ENCODE measurements at regions not wholly inside any gene's neighbourhood (a gene's known extent, or its start where the extent isn't known, plus 50 kb on each side); places are given as distances from the start of the nearest gene placed in this dataset.

DNA sequence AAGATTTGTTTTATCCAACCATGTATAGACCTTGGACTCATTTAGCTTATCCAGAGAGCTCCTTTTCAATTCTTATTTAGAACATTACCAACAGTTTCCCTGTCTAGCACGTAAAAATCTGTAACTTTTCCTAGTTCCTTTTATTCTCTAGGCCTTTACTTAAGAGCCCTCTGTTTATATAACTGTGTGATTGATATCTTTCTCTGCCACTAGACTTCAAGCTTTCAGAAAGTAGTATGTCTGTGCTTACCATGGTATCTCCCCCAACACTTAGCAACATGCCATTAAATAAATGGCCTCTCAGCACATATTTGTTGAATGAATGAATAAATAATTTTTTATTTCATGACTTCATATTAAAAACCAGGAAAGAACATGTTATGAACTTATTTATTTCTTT is 209.4 kb downstream of the PTPRC start:
- TF ChIP-seq POLR2A (IDR thresholded peaks at IDR 0.05), result no peak
- TF ChIP-seq, protein P1, sequence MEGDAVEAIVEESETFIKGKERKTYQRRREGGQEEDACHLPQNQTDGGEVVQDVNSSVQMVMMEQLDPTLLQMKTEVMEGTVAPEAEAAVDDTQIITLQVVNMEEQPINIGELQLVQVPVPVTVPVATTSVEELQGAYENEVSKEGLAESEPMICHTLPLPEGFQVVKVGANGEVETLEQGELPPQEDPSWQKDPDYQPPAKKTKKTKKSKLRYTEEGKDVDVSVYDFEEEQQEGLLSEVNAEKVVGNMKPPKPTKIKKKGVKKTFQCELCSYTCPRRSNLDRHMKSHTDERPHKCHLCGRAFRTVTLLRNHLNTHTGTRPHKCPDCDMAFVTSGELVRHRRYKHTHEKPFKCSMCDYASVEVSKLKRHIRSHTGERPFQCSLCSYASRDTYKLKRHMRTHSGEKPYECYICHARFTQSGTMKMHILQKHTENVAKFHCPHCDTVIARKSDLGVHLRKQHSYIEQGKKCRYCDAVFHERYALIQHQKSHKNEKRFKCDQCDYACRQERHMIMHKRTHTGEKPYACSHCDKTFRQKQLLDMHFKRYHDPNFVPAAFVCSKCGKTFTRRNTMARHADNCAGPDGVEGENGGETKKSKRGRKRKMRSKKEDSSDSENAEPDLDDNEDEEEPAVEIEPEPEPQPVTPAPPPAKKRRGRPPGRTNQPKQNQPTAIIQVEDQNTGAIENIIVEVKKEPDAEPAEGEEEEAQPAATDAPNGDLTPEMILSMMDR (IDR thresholded peaks at IDR 0.05), result no peak

Measured in Peyer's patch (tissue), 4 donors.